Raji (cell line): ENCODE measurements at regions not wholly inside any gene's neighbourhood (a gene's known extent, or its start where the extent isn't known, plus 50 kb on each side); places are given as distances from the start of the nearest gene placed in this dataset.

Experiments used
- POLR2A ChIP-seq: IDR thresholded peaks from 2 replicates; pipeline ENCODE4 v1.6.1; 2011; ENCODE audit warnings: low read depth, low read length, control low read depth; ENCODE audit not compliant: insufficient read depth

DNA sequence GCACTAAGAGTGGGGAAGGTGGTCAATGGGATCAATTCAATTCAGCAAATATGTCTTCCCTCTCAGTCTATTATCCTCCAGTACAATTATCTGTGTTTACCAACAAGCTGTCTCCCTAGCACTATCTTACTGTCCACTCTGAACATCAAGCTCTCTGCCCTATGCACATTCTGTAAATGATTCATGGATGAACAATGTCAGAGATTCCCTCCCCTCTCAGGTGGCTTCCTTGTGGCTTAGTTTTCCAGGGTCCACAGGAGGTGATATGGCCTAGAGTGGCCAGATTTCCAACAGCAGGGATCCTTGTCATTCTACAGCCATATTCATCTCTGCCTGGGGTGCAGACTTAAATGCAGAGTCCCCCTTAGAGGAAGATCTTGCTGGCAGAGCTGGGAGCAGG, 225.1 kb downstream of the UACA start:
- no peak for TF ChIP-seq POLR2A

DNA sequence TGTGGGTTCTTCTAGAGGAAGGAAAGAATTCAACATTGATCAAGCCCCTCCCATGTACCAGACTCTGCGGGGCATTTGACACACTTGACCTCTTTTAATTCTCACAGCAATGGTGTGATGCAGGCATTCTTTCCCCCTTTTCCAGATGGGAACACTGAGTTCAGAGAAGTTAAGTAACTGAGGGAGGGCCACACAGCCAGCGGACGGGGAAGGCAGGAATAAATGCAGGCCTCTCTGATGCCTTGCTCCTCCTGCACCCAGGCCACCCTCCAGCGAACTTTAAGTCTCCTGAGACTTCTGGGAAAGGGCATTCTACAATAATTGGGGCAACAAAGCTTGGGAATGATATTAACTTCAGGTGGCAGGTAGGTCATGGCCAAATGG, 227.4 kb downstream of the UACA start:
- TF ChIP-seq POLR2A = no peak

DNA sequence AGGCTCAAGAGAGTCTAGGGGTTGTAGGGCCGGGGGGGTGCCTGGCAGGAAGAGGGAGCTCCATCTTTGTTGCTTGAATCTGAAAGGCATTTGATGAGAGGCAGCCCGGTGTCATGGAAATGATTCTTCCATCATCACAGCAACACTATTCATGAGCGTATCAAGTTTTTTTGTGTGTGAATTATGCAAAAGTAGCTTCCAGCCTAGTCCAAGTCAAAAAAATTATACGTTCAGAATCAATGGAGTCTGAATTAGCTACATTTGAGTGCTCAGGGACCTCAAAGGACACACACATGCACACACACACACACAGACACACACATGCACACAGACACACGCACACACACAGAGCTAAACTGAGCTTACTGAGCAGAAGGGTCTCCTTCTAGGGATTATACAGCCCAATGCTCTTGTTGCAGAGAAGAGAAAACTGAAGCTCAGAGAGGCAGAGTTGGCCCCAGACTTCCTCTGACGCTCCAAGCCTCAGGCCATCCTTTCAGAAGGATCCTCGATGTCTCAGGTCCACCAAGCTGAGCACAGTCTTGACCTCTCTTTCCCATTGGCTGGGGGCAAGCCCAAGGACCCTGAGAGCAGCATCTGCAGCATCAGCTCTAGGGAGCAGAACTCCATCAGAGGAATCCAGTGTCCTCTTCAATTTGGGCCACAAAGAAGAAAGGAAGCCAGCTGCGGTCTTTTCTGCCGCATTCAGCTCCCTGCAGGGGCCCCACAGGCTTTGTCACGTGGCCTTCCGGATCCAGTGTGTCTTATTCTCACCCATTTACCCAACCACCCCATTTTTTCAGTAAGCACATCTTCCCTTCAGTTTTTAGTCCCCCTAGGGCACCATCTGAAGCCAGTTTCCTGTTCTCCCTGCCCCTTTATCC, 228.0 kb downstream of the UACA start:
- TF ChIP-seq POLR2A = no peak

DNA sequence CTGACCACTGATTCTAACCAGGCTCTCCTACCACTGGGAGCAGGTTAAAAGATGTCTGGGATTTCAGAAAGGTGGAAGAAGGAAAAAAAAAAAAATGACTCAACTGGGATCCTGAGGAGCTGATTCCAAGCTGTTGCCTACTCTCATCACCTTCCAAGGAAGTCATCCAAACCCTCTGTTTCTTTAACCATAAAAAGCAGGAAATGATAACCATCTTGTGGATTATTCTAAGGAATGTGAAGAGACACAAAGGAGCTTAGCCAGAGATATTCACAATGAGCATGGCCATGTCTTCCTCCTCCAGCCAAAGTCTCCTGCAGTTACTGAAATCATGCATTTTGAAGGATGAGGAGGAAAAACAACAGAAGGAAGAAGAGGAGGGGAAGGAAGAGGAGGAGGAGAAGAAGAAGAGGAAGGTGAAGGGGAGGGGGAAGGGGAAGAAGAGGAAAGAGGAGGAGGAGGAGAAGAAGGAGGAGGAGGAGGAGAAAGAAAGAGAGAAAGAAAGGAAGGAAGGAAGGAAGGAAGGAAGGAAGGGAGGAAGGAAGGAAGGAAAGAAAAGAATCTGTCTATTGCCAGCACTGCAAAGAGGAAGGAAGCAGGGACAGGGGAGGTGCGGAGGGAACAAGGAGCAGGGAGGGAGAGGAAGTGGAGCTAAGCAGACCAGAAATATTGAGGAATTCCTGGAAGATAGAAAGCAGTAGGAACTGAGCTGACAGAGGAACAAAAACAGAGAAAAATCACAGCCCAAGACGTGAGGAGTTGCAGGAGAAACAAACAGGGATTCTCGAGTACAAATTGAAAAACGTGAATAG, 229.2 kb downstream of the UACA start:
- no peak for TF ChIP-seq POLR2A

DNA sequence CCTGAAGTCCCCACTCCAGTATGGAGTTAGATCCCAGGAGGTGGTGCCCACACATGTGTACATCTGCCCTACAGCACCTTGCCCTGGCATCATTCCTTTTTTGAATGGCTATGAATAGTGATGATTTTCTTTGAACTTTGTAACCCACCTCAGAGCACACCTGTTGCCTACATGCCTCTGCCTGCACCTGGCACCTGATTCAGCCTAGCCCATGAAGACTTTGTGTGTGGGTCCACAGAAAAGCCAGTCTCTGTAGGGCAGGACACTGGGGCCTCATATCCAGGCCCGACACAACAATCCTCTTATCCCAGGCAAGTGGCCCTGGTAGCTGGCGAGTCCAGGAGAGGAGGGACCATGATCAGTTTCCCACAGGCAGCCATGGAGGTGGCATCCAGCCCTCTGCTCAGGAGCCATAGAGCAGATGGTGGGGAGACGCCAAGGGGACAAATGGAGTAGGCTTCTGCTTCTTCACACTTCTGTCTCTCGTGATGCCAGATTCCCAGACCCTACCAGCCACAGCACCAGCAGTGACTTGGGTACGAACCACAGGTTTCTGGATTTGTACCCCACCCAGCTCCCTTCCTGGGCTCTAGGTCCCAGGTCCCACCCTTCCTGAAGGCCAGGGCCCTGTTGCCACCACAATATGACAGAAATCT, 230.7 kb downstream of the UACA start:
- no peak for TF ChIP-seq POLR2A

DNA sequence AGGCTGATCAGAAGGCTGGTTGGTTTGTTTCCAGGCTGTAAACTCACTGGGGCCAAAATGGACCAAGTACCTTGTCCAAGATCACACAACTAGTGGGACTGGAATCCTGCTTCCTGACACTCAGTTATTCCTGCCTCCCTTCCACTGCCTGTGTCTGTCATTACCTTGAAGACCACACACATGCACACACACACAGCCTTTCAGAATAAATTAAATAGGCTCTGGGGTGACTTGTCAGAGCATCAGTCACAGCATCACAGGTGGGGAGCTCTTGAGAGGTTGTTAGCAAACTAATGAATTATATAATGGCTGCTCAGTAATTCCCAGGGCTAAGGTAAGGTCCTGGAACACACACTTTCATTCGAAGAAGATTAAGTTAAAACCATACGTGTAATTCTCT, 231.8 kb downstream of the UACA start:
- no peak for TF ChIP-seq POLR2A

DNA sequence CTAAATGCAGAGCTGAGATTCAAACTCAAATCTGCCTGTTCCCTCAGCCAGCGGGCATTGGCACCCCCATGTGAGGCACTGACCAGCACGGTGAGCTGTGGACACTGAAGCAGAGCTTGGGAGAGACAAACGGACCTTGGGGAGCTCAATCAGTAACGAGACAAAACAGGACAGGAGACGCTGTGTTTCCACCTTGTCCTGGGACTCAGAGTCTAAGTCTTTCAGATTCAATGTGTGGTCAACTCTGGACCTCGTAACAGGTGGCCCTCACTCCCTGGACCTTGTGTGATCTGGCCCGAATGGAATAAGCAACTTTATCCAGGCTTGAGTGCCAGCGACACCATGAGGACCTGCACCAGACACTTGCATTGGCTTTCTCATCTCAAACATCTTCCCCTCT, 232.5 kb downstream of the UACA start:
- TF ChIP-seq POLR2A = no peak

DNA sequence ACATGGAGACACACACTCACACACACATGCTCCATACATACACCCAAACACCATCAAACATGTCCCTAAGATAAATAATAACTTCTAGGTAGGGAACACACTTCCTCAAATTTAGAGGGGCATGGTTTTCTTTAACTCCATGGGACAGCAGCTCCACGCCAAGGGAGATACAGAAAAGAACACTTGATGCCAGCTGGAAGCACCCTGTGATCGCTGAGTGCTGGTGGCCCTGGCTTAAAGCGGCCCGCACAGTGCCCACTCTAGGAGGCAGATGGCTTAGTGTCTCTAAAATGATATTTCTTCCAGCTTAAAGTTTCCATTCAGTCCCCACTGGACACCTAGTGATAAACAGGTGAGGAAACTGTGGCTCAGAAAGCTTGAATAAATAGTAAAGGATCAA, 232.9 kb downstream of the UACA start:
- no peak for TF ChIP-seq POLR2A

DNA sequence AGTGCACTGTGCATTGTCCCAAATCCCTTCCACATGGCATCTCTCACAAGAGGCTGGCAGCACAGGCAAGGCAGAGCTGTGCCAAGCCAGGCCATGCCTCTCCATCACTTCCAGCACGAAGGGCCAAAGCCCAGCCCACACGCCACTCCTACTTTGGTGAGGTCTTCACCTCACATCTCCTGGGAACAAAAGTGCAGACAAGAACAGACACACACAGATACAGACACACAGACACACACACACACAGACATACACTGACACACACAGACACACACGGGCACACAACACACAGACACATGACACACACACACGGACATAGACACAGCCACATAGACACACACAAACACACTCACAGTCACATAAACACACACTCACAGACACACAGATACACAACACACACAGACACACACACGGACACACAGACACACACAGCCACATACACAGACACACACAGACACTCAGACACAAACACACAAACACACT, 233.3 kb downstream of the UACA start:
- TF ChIP-seq POLR2A = no peak

DNA sequence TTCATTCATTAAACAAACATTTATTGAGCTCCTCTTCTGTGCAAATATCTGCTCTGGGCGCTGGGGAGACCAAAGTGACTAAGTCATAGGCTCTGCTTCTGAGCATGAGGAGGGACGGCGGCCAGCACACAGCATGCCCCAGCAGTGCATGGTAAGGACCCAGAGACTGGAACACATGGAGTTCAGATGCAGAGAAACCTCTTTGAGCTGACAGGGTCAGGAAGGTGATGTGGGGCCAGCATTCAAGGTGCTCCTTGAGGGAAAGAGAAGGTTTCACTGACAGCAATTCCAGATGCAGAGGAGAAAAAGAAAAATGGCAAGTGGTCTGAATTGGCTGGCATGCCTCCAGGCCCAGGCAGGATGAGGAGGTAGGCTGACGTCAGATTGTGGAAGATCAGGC, 234.5 kb downstream of the UACA start:
- TF ChIP-seq POLR2A = no peak

DNA sequence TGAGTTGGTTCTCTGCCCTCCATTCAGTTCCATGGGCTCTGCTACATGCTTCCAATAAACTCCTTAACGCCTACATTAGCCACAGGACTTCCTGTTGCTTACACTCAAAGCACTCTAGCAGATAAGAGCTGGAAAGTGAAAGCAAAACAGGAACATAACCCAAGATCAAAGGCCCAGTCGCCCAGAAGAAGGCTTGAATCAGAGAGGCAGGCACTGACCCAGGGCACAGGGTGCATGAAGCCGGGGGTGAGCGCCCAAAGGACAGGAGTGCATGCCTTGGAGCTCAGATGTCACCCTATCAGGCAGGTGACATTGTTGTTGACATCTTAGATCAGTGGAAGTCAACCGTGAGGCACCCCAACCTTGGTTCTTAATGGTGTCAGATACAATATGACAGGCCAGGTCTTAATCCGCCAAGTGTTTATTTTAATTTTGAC, 235.1 kb downstream of the UACA start:
- 0 out of 2 replicates have a peak, but pooled peaks have one; percentile 17 for TF ChIP-seq POLR2A

DNA sequence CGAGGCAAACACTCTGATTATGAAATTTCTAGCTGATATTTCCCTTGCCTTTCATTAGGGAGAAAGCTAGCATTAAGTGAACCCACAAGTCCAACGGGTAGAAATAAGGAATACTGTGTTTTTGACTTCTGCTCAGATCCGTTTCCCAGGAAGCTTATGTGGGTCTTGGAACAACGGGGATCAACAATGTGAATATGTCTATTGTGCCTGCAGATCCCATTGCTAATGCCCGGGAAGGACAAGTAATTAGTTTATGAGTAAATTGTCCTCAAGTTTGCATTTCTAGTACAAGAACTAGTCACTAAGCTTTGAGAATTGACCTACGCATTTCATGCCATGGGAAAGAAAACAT, 236.4 kb downstream of the UACA start:
- no peak for TF ChIP-seq POLR2A

DNA sequence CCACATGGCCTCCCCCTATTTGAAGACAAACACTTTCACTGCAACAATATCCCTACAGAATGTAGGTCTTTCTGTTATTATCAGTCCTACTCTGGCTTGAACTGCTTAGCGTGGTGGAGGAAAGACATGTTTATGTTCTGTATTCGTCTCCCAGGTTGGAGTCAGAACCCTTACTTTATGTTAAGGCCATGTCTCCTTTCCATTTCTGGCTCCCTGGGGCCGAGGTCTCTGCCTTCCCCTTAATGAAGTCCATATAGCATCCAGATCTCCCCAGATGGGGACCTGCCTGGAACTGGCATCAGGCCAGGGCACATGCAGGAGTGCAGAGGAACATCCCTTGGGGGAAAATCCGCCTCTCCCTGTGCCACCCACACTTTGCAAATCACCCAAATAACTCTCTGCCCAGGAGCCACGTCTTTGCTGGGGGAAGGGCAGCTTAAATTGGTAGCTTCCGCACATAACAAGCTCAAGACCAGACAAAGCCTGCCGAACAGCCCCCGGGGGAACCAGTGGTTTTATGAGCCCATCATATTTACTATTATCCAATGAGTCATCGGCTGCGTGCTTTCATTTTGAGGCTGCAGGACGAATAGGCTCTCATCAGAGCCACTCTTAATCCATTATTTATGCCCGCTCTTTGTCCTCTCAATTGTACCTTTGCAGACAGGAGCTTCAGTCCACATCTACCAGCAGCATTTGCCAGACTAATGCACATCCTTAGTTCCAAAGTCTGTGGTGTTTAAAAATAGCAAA, 237.0 kb downstream of the UACA start:
- no peak for TF ChIP-seq POLR2A

DNA sequence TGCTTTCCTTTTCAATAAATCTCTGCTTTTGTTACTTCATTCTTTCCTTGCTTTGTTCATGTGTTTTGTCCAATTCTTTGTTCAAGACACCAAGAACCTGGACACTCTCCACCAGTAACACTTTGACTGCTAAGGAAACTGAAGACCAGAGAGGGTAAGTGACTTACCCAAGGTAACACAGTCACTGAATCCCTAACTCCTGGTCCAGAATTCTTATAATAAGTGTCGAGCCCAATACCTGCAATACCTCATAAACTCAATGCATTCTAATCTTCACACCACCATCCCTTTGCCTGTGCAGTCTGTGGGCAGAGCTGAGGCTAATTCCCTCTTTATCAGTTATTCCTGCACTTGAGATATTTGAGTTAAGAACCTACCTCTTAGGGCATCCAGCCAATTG, 237.8 kb downstream of the UACA start:
- TF ChIP-seq POLR2A = no peak

DNA sequence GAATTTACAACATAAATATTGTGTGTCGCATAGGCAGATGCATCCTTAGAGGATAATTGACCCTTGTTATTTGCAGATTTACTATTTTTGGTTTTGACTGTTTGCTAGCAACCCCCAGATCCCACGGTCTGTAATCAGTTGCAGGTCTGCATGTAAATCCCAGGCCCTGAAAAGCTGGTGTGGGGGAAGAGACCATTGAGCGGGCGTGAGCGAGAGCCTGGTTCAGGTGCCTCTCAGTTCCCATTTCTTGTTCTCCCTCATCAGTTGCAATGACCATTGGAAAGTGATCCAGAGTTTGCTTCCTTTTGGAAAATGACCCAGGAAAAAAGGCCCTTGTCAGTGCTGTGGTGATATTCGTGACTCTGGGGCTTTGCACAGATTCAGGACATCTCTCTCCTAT, 238.9 kb downstream of the UACA start:
- TF ChIP-seq POLR2A = no peak
